B cell (primary cell): ENCODE measurements at regions not wholly inside any gene's neighbourhood (a gene's known extent, or its start where the extent isn't known, plus 50 kb on each side); places are given as distances from the start of the nearest gene placed in this dataset.

Source experiments
- ATAC-seq: fragments of 200-7000 bp; cut with Tn5 transposase; one replicate; pipeline ENCODE4 v1.10.0; 2021; ENCODE audit warnings: low read depth, mild to moderate bottlenecking, moderate number of reproducible peaks, moderate library complexity
- CTCF ChIA-PET: fragments of 350-600 bp; sonication (Branson Sonifier 250); formaldehyde crosslinking; loops from one replicate; lab custom pipeline; 2021; ENCODE audit warnings: antibody characterized with exemption, inconsistent platforms; lab: Charles Lee
- POLR2A ChIA-PET: fragments of 350-600 bp; sonication (Branson Sonifier 250); formaldehyde crosslinking; loops from one replicate; lab custom pipeline; 2021; ENCODE audit warnings: antibody characterized with exemption; lab: Charles Lee
- DNase-seq: peaks from one replicate; pipeline ENCODE4 v3.0.0; 2013
- H2AFZ ChIP-seq: 2 replicates; pipeline ENCODE4 v1.6.1; 2012; ENCODE audit warnings: mild to moderate bottlenecking, low read depth, low read length; ENCODE audit not compliant: insufficient read depth, poor library complexity, severe bottlenecking
- H3K27ac ChIP-seq, 2 donors: 1 replicate in 1 of 2; 2 replicates in 1 of 2; pipeline ENCODE4 v1.5.1; 2012 to 2013; ENCODE audit warnings: low read length in 2 of 2, mild to moderate bottlenecking in 2 of 2, moderate library complexity in 1 of 2
- H3K27me3 ChIP-seq, 4 experiments: fragments of 200-600 bp in 1 of 4; sonication (generic) in 1 of 4; replicated peaks in 1 of 4; 1 replicate in 2 of 4; 2 replicates in 2 of 4; pipeline versions ENCODE4 v1.6.1 to v1.7.0; 2013 to 2016; ENCODE audit warnings: low read length in 3 of 4, mild to moderate bottlenecking in 2 of 4, mixed read lengths in 1 of 4, moderate library complexity in 1 of 4; ENCODE audit not compliant: insufficient read depth in 4 of 4, control insufficient read depth in 3 of 4; ENCODE audit errors: control extremely low read depth in 1 of 4
- H3K36me3 ChIP-seq, 2 experiments: replicated peaks in 1 of 2; 1 replicate in 1 of 2; 2 replicates in 1 of 2; pipeline versions ENCODE4 v1.6.1 to v1.7.1; 2013; ENCODE audit warnings: low read length in 1 of 2; ENCODE audit not compliant: insufficient read depth in 2 of 2, control insufficient read depth in 1 of 2; ENCODE audit errors: control extremely low read depth in 1 of 2, extremely low read depth in 1 of 2
- H3K4me1 ChIP-seq, 2 donors: fragments of 200-600 bp in 1 of 2; sonication (generic) in 1 of 2; 1 replicate in 1 of 2; 2 replicates in 1 of 2; pipeline versions ENCODE4 v1.5.1 to v1.6.1; 2013 to 2017; ENCODE audit warnings: low read length in 2 of 2; ENCODE audit not compliant: control insufficient read depth in 2 of 2, insufficient read depth in 2 of 2
- H3K4me2 ChIP-seq: replicated peaks from 2 replicates; pipeline ENCODE3; 2012; ENCODE audit warnings: mild to moderate bottlenecking, low read depth, low read length; ENCODE audit not compliant: poor library complexity, severe bottlenecking
- H3K4me3 ChIP-seq, 5 experiments: fragments of 200-600 bp in 1 of 5; sonication (generic) in 1 of 5; 1 replicate in 3 of 5; 2 replicates in 2 of 5; pipeline versions ENCODE4 v1.5.1 to v1.7.0; 2011 to 2016; ENCODE audit warnings: low read length in 4 of 5, mild to moderate bottlenecking in 4 of 5, low read depth in 2 of 5, control low read depth in 1 of 5, moderate library complexity in 1 of 5; ENCODE audit not compliant: insufficient read depth in 1 of 5; ENCODE audit errors: control extremely low read depth in 1 of 5, extremely low read depth in 1 of 5
- H3K79me2 ChIP-seq: fragments of 200-600 bp; sonication (generic); one replicate; pipeline ENCODE4 v1.6.0; 2016; ENCODE audit warnings: low read length; ENCODE audit not compliant: control insufficient read depth, insufficient read depth
- H3K9ac ChIP-seq: fragments of 200-600 bp; sonication (generic); 2 replicates; pipeline ENCODE4 v1.6.1; 2017; ENCODE audit warnings: mild to moderate bottlenecking, low read length, moderate library complexity
- H3K9me3 ChIP-seq, 3 donors: one replicate each; pipeline versions ENCODE4 v1.6.1 to v1.7.1; 2013; ENCODE audit warnings: low read length in 2 of 3; ENCODE audit not compliant: control insufficient read depth in 2 of 3, insufficient read depth in 1 of 3; ENCODE audit errors: control extremely low read depth in 1 of 3
- H4K20me1 ChIP-seq: 2 replicates; pipeline ENCODE4 v1.6.0; 2012; ENCODE audit warnings: mild to moderate bottlenecking, low read length; ENCODE audit not compliant: insufficient read depth, control insufficient read depth, poor library complexity, severe bottlenecking
- H3K27ac Mint-ChIP-seq: one replicate; pipeline ENCODE4 v1.8.0; 2021; ENCODE audit warnings: mixed read lengths
- H3K27me3 Mint-ChIP-seq: one replicate; pipeline ENCODE4 v1.8.0; 2021; ENCODE audit warnings: mixed read lengths
- H3K4me1 Mint-ChIP-seq: one replicate; pipeline ENCODE4 v1.8.0; 2021; ENCODE audit warnings: mixed read lengths
- H3K4me3 Mint-ChIP-seq: one replicate; pipeline ENCODE4 v1.8.0; 2021; ENCODE audit warnings: mixed read lengths
- H3K9me3 Mint-ChIP-seq: one replicate; pipeline ENCODE4 v1.8.0; 2022; ENCODE audit warnings: mixed read lengths; ENCODE audit not compliant: insufficient read depth
- CTCF ChIP-seq: fragments of 200-600 bp; IDR thresholded peaks from one replicate; pipeline ENCODE4 v1.8.0; 2022; ENCODE audit warnings: antibody characterized with exemption, mild to moderate bottlenecking
- EZH2 ChIP-seq: IDR thresholded peaks from 2 replicates; pipeline ENCODE4 v1.6.1; 2012; ENCODE audit warnings: borderline replicate concordance, low read depth, mild to moderate bottlenecking, moderate library complexity, low read length; ENCODE audit not compliant: insufficient read depth, poor library complexity, severe bottlenecking
- WGBS: methylation state at CpG from one replicate; pipeline ENCODE4 v1.1.5; 2013; ENCODE audit warnings: missing lambda C conversion rate; ENCODE audit not compliant: insufficient coverage; 5-methylcytosine and 5-hydroxymethylcytosine counted together
- intact Hi-C: fragments of 100-400 bp; cut with micrococcal nuclease; formaldehyde crosslinking; loops from one replicate; pipeline ENCODE4 v1.10.0; 2022

DNA sequence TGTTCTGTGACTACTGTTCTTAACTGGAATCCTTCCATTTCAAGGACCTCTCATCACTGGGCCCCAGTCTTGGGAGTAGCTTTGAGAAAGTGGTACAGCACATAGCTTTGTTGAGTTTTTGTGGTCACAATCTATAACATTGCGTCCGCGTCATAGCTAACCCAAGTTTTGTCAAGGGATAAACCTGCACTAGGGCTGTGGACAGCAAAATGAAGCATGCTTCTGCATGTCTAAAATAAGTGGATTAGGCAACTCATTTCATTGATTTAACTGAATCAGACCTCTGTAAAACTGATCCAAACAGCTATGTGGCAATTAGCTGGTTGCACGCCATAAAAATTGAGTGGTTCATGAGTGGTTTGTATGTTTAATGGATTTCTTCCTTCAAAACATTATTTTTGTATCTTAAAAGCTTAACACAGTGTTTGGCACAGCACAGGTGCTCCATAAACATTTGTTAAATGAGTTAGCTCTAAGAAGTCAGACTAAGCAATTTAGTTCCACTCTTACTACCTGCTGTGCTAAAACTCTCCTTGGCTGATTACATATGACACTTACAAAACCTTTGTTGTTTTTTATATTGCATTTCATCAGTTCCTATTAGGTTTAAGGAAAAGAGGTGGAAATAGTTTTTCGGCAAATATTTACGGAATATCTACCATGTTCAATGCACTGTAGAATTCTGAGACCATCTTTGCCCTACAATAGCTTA lies 160.3 kb upstream of the ATXN1 start:
- intact Hi-C loops: no loop called here
- TF ChIP-seq EZH2 (no peak), CTCF (no peak)
- H3K4me2 ChIP-seq: no peak overlapping the region
- no CpG with 5 or more reads among the region's 6 CpGs for WGBS
- Mint-ChIP-seq H3K4me3 (no peak overlapping the region), H3K27ac (no peak overlapping the region), H3K4me1 (no peaks in the 10 kb centered on the region), H3K27me3 (peaks cover 12% of the 10 kb centered on the region), H3K9me3 (no peaks in the 10 kb centered on the region)
- H2AFZ ChIP-seq: no peak overlapping the region
- no peaks in the 10 kb centered on the region for H4K20me1 ChIP-seq
- H3K27me3 ChIP-seq: no peaks in the 10 kb centered on the region
- ChIA-PET CTCF (no interaction called here), POLR2A (no interaction called here)
- H3K79me2 ChIP-seq: no peaks in the 10 kb centered on the region
- no peak for DNase-seq
- H3K9me3 ChIP-seq: no peaks in the 10 kb centered on the region
- no peak for ATAC-seq
- no peak overlapping the region for H3K4me3 ChIP-seq
- no peaks in the 10 kb centered on the region for H3K36me3 ChIP-seq
- H3K27ac ChIP-seq: no peak overlapping the region
- H3K9ac ChIP-seq: no peak overlapping the region
- no peaks in the 10 kb centered on the region for H3K4me1 ChIP-seq

DNA sequence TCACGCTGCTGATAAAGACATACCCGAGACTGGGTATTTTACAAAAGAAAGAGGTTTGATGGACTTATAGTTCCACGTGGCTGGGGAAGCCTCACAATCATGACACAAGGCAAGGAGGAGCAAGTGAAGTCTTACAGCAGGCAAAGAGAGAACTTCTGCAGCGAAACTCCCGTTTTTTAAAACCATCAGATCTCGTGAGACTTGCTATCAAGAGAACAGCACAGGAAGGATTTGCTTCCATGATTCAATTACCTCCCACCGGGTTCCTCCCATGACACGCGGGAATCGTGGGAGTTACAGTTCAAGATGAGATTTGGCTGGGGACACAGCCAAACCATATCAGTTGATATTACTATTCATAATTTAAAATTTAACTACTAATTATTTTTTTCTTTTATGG lies 157.3 kb upstream of the ATXN1 start:
- DNase-seq: no peak
- H3K79me2 ChIP-seq: no peaks in the 10 kb centered on the region
- Mint-ChIP-seq H3K27me3 (peaks cover 12% of the 10 kb centered on the region), H3K9me3 (peaks cover 3% of the 10 kb centered on the region), H3K4me3 (no peak overlapping the region), H3K27ac (no peak overlapping the region), H3K4me1 (no peaks in the 10 kb centered on the region)
- H2AFZ ChIP-seq: no peak overlapping the region
- ChIA-PET CTCF (no interaction called here), POLR2A (no interaction called here)
- H3K9me3 ChIP-seq: peaks cover 0 to 6% (median 3%) of the 10 kb centered on the region in 3 donors
- H3K9ac ChIP-seq: no peak overlapping the region
- no peaks in the 10 kb centered on the region for H3K36me3 ChIP-seq
- H3K4me1 ChIP-seq: no peaks in the 10 kb centered on the region
- intact Hi-C loops: no loop called here
- WGBS: 93% methylated on average over 6 of the region's 10 CpGs
- no peaks in the 10 kb centered on the region for H3K27me3 ChIP-seq
- H3K4me3 ChIP-seq: no peak overlapping the region
- H4K20me1 ChIP-seq: no peaks in the 10 kb centered on the region
- ATAC-seq: no peak
- no peak overlapping the region for H3K27ac ChIP-seq
- TF ChIP-seq EZH2 (no peak), CTCF (no peak)
- H3K4me2 ChIP-seq: no peak overlapping the region
